Endothelial cell (in vitro differentiated cells): ENCODE measurements at regions not wholly inside any gene's neighbourhood (a gene's known extent, or its start where the extent isn't known, plus 50 kb on each side); places are given as distances from the start of the nearest gene placed in this dataset.

Source experiments
- DNase-seq: peaks from one replicate; pipeline ENCODE4 v3.0.0; 2021; ENCODE audit warnings: low spot score
- H3K27ac Mint-ChIP-seq: one replicate; pipeline ENCODE4 v1.8.0; 2021; ENCODE audit warnings: mixed read lengths, inconsistent platforms; ENCODE audit not compliant: unreplicated experiment
- H3K27me3 Mint-ChIP-seq: one replicate; pipeline ENCODE4 v1.8.0; 2021; ENCODE audit warnings: mild to moderate bottlenecking, moderate library complexity, mixed read lengths, inconsistent platforms; ENCODE audit not compliant: unreplicated experiment
- H3K36me3 Mint-ChIP-seq: one replicate; pipeline ENCODE4 v1.8.0; 2021; ENCODE audit warnings: mild to moderate bottlenecking, low read depth, mixed read lengths, inconsistent platforms; ENCODE audit not compliant: unreplicated experiment
- H3K4me1 Mint-ChIP-seq: one replicate; pipeline ENCODE4 v1.8.0; 2021; ENCODE audit warnings: mild to moderate bottlenecking, mixed read lengths, inconsistent platforms; ENCODE audit not compliant: unreplicated experiment
- H3K4me3 Mint-ChIP-seq: one replicate; pipeline ENCODE4 v1.8.0; 2021; ENCODE audit warnings: mild to moderate bottlenecking, mixed read lengths, inconsistent platforms; ENCODE audit not compliant: unreplicated experiment
- H3K9me3 Mint-ChIP-seq: one replicate; pipeline ENCODE4 v1.8.0; 2021; ENCODE audit warnings: mixed read lengths, inconsistent platforms; ENCODE audit not compliant: unreplicated experiment
- CTCF ChIP-seq: fragments of 200-600 bp; sonication (generic); IDR thresholded peaks from one replicate; pipeline ENCODE4 v1.5.0; 2021; ENCODE audit warnings: antibody characterized with exemption; ENCODE audit not compliant: unreplicated experiment

DNA sequence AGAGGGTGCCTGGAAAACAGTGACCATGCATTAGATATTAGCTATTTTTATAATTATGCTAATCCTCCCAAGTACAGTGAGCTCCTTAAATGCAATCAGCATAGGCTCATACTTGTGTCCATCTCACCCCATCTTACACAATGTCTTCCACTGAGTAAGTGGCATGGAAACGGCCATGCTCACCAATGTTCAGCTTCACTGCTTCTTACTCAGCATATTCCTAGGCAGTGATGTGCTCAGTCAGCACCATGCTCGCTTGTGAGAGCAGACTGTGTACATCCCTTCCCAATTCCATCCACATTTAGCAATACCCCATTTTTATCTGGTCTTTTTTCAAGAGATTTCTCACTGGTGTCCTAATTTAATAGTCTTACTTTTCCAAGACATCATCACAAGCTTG lies 454.8 kb upstream of the SOX9 start:
- Mint-ChIP-seq H3K27ac (no peak overlapping the region), H3K4me3 (no peak overlapping the region), H3K9me3 (no peaks in the 10 kb centered on the region), H3K27me3 (no peaks in the 10 kb centered on the region), H3K36me3 (no peaks in the 10 kb centered on the region), H3K4me1 (no peaks in the 10 kb centered on the region)
- DNase-seq: no peak
- TF ChIP-seq CTCF: no peak

DNA sequence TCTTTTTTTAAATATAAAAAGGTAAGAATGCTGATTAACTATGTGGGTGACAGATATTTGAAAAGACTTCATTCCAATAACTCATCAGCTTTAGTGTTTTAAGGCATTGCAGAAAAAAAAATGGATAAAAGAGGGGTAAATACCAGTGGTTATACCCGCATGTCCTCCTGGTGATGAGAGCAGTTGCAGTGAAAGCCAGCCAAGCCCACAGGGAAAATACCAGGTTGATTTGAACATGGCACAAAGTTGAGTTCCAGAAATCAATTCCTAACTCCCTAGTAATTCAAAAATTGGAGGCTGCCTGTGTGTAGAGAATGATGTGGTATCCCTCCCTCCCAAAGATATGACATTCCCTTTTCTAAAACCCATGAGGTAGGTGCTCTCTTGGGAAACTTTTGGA lies 453.2 kb upstream of the SOX9 start:
- H3K36me3 Mint-ChIP-seq: no peaks in the 10 kb centered on the region
- H3K4me3 Mint-ChIP-seq: no peak overlapping the region
- H3K27me3 Mint-ChIP-seq: no peaks in the 10 kb centered on the region
- DNase-seq: no peak
- H3K27ac Mint-ChIP-seq: no peak overlapping the region
- H3K4me1 Mint-ChIP-seq: no peaks in the 10 kb centered on the region
- no peak for TF ChIP-seq CTCF
- H3K9me3 Mint-ChIP-seq: no peaks in the 10 kb centered on the region

- Mint-ChIP-seq H3K4me1 (no peaks in the 10 kb centered on the region), H3K4me3 (no peak overlapping the region), H3K9me3 (no peaks in the 10 kb centered on the region), H3K27ac (no peak overlapping the region), H3K36me3 (no peaks in the 10 kb centered on the region), H3K27me3 (no peaks in the 10 kb centered on the region)
- TF ChIP-seq CTCF: no peak
- no peak for DNase-seq
Observed at GRCh38 chr17:71668807-71669206, 452.0 kb upstream of the SOX9 start.

- Mint-ChIP-seq H3K4me1 (no peaks in the 10 kb centered on the region), H3K4me3 (no peak overlapping the region), H3K9me3 (no peaks in the 10 kb centered on the region), H3K36me3 (no peaks in the 10 kb centered on the region), H3K27me3 (no peaks in the 10 kb centered on the region), H3K27ac (no peak overlapping the region)
- no peak for TF ChIP-seq CTCF
- DNase-seq: no peak
Observed at GRCh38 chr17:71677439-71677838, 443.4 kb upstream of the SOX9 start.

- TF ChIP-seq CTCF: no peak
- no peaks in the 10 kb centered on the region for H3K36me3 Mint-ChIP-seq
- H3K27ac Mint-ChIP-seq: no peak overlapping the region
- no peaks in the 10 kb centered on the region for H3K27me3 Mint-ChIP-seq
- DNase-seq: no peak
- no peak overlapping the region for H3K4me3 Mint-ChIP-seq
- H3K9me3 Mint-ChIP-seq: no peaks in the 10 kb centered on the region
- no peaks in the 10 kb centered on the region for H3K4me1 Mint-ChIP-seq
Observed at GRCh38 chr17:71679832-71680231, 441.0 kb upstream of the SOX9 start.
